GM11168 (cell line): ENCODE measurements at regions not wholly inside any gene's neighbourhood (a gene's known extent, or its start where the extent isn't known, plus 50 kb on each side); places are given as distances from the start of the nearest gene placed in this dataset.

Experiments
- in situ Hi-C: fragments of 300-500 bp; cut with MboI; formaldehyde crosslinking; loops from one replicate; pipeline ENCODE4 v1.12.0; 2022; ENCODE audit warnings: low sequenced_read_pairs; ENCODE audit not compliant: unreplicated experiment

- in situ Hi-C loops, result no loop called here
These were observed 390.4 kb downstream of the SHISA9 start for GRCh38 chr16:13291591-13292333.

- in situ Hi-C loops, result no loop called here
These were observed 394.8 kb downstream of the SHISA9 start for GRCh38 chr16:13296206-13296605.

- in situ Hi-C loops, result no loop called here
These were observed 397.3 kb downstream of the SHISA9 start for GRCh38 chr16:13298666-13299065.

GRCh38 chr16:13300066-13300840 is 398.9 kb downstream of the SHISA9 start:
- in situ Hi-C loops, result no loop called here

- in situ Hi-C loops, result no loop called here
These were observed 403.8 kb downstream of the SHISA9 start for GRCh38 chr16:13305019-13305755.

- in situ Hi-C loops, result no loop called here
These were observed 405.0 kb downstream of the SHISA9 start for GRCh38 chr16:13306161-13306995.

DNA sequence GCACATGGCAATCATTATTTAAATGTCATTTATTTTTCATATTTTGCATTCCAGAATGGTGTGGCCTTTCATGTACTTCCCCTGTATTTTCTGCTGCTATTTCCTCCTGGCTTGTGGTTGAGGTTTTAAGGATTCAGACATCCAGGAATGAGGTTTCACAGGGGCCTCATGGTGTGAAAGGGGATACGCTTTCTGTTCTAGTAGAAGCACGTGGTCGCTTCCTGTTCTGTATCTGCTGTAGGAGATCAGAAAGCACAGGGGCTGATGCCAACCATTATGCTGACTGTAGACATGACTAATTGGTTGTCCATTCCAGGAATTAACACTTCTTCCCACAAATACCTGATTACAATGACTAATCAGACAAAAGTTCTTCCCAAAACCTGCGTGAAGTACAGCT is 405.9 kb downstream of the SHISA9 start:
- in situ Hi-C loops, result no loop called here

DNA sequence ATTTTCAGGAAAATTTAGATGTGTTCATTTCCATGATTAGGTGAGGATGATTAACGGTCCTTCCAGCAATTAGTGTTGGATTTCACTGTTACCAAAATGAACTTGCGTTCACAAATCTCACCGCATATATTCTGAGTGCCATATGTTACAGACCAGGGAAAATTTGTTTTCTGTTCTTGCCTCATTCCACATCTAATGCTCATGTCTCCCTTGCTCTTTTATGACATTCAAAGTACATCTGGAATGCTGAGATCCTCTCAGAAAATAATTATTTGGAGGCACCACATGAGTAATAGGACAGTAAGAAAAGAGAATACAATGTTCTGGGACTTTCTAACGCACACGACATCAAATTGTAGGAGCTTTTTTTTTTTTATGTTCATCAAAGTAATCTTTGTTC is 406.5 kb downstream of the SHISA9 start:
- in situ Hi-C loops, result no loop called here

DNA sequence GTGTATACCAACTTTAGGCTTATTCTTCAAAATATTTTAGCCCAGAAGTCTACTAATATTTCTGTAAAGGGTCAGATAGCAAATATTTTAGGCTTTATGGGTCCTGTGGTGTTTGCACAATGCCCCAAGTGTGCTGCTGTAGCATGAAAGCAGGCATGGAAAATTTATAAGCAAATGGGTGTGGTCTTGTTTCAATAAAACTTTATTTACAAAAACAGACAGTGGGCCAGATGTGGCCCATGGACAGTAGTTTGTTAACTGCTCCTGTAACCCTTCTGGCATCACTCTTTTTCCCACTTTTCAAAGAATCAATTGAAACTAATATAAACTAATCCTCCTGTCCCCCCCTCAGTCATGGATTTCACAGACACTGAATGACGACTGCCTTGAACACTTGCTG is 410.7 kb downstream of the SHISA9 start:
- in situ Hi-C loops, result no loop called here

DNA sequence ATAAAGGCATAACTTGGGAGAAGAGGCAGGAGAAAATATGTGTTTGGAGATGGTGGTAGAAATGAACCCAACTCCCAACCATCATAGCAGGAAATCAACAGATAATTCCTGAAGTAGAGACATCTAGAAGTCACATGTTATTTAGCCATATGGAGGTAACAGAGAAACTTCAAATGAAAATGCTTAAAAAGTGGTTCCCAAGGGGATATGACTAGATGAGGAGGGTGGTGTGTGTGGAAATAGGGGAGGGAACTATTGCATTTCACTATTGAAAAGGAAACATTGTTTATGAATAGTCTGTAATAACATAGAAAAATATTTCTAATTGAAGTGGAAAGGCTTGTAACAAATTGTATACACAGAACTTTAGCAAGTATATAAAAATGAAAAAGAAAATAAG is 412.0 kb downstream of the SHISA9 start:
- in situ Hi-C loops, result no loop called here

DNA sequence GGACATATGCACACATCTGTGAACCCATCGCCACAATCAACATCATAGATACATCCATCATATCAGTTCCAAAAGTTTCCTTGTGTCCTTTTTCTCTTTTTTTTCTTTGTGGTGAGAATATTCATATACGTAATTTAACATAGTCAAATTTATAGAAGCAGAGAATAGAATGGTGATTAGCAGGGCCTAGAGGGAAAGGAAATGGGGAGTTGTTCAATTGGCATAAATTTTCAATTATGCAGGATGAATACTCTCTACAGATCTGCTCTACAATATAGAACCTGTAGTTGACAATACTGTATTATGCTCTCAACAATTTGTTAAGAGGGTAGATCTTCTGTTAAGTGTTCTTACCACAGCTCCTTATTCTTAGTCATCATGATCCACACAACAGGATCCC is 413.2 kb downstream of the SHISA9 start:
- in situ Hi-C loops, result no loop called here

GRCh38 chr16:13315642-13316427 is 414.4 kb downstream of the SHISA9 start:
- in situ Hi-C loops, result no loop called here

DNA sequence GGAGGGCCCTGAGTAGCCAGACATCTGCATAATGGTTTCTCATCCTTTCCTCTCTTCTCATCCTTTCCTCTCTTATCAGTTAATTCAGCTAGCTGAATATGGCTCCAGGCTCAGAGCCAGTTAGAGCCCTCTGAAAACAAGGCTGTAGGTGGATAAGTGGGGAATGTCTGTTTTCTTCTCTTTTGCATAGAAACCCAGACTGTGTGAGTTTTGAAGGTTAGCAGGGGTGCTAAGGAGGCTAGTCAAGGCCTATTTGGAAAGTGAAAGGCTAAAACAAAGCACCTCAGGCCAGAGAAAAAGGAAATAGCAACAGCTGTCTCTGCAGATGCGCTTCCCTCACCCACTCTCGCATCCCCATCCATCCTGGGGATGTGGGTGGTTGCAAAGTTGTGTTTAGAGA is 420.9 kb downstream of the SHISA9 start:
- in situ Hi-C loops, result no loop called here

GRCh38 chr16:13324851-13325250 is 423.5 kb downstream of the SHISA9 start:
- in situ Hi-C loops, result no loop called here

- in situ Hi-C loops, result no loop called here
These were observed 424.0 kb downstream of the SHISA9 start for GRCh38 chr16:13325396-13325795.

DNA sequence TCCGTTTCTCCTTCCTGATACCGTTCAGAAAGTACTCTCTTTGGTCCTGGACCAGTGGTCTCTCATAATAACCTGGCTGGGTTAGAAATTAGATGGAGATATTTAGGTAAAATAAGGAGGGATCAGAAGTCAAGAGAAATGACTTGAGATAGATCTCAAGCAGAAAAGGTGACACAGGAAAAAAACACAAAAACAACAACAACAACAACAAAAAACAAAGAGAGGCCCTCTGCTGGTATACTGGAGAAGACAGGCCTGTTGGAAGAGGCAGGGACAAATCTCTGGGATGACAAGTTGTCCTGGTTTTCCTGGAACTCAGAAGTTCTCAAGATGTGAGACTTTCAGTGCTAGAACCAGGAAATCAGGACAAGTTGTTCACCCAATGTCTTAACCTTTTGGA is 430.5 kb downstream of the SHISA9 start:
- in situ Hi-C loops, result no loop called here

- in situ Hi-C loops, result no loop called here
These were observed 431.4 kb downstream of the SHISA9 start for GRCh38 chr16:13332713-13333255.

DNA sequence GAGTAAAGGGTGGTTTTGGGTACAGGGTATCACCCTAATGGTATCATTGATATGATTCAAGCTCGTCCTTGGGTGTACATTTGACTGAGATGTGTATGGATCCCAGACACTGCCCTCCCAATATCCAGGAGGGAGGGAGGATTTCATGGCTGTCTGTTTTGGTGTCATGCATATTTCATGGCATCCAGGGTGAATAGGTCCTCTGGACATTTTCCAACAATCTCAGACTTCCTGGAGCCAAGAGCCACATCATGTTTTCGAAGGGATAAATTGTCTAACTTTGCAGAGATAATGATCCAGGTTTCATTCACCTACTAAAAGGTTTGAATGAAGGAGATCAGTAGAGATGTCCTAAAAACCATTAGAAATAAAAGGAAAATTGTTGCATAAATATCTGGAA is 431.9 kb downstream of the SHISA9 start:
- in situ Hi-C loops, result no loop called here

- in situ Hi-C loops, result no loop called here
These were observed 434.5 kb downstream of the SHISA9 start for GRCh38 chr16:13335879-13336278.
